Calu3 (cell line): ENCODE measurements at regions not wholly inside any gene's neighbourhood (a gene's known extent, or its start where the extent isn't known, plus 50 kb on each side); places are given as distances from the start of the nearest gene placed in this dataset.

Experiments
- BruUV-seq: library from RNA; stranded (reverse); fragments of 400-500 nt; replicated peaks from 2 replicates; lab custom pipeline; 2021; lab: Mats Ljungman, UMichigan
- CTCF ChIA-PET: fragments of 300-600 bp; sonication (Branson Sonifier 250); formaldehyde crosslinking; loops from one replicate; lab custom pipeline; 2022; ENCODE audit warnings: antibody characterized with exemption; lab: Charles Lee
- DNase-seq: peaks from one replicate; pipeline ENCODE4 v3.0.0; 2022
- H3K27ac Mint-ChIP-seq: one replicate; pipeline ENCODE4 v1.8.0; 2022; ENCODE audit warnings: mixed read lengths; ENCODE audit not compliant: unreplicated experiment
- H3K27me3 Mint-ChIP-seq: one replicate; pipeline ENCODE4 v1.8.0; 2022; ENCODE audit warnings: mixed read lengths; ENCODE audit not compliant: unreplicated experiment
- H3K36me3 Mint-ChIP-seq: one replicate; pipeline ENCODE4 v1.8.0; 2022; ENCODE audit warnings: mild to moderate bottlenecking, moderate library complexity, mixed read lengths; ENCODE audit not compliant: insufficient read depth, unreplicated experiment
- H3K4me1 Mint-ChIP-seq: one replicate; pipeline ENCODE4 v1.8.0; 2022; ENCODE audit warnings: mild to moderate bottlenecking, low read depth, mixed read lengths; ENCODE audit not compliant: unreplicated experiment
- H3K4me3 Mint-ChIP-seq: one replicate; pipeline ENCODE4 v1.8.0; 2022; ENCODE audit warnings: mild to moderate bottlenecking, low read depth, moderate library complexity, mixed read lengths; ENCODE audit not compliant: unreplicated experiment
- H3K9me3 Mint-ChIP-seq: one replicate; pipeline ENCODE4 v1.8.0; 2022; ENCODE audit warnings: low read depth, mixed read lengths; ENCODE audit not compliant: unreplicated experiment
- intact Hi-C: fragments of 100-400 bp; cut with micrococcal nuclease; formaldehyde crosslinking; loops from one replicate; pipeline ENCODE4 v1.10.0; 2022; ENCODE audit not compliant: unreplicated experiment
- TF ChIP-seq, protein P1 (sequence below): fragments of 200-600 bp; IDR thresholded peaks from one replicate; pipeline ENCODE4 v1.8.0; 2022; ENCODE audit warnings: antibody characterized with exemption; ENCODE audit not compliant: unreplicated experiment

DNA sequence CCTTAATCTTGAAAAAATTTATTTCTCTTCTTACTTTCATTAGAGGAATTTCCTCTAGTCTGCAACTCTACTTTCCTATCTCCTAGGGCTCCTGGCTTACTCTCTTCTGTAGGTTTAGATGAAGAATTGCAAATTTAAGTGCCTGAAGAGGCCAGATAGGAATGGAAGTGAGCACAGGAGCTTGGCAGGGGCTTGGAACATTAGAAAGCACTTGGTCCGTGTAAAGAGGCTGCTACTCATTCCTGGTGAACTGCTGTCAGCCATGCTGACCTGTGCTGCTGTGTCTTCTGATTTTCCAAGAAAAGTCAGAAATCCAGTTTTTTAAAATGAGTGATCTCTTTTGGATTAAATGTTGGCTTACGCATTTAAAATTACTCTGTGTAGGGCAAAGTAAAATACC lies 210.9 kb upstream of the CLINT1 start:
- TF ChIP-seq, protein P1, sequence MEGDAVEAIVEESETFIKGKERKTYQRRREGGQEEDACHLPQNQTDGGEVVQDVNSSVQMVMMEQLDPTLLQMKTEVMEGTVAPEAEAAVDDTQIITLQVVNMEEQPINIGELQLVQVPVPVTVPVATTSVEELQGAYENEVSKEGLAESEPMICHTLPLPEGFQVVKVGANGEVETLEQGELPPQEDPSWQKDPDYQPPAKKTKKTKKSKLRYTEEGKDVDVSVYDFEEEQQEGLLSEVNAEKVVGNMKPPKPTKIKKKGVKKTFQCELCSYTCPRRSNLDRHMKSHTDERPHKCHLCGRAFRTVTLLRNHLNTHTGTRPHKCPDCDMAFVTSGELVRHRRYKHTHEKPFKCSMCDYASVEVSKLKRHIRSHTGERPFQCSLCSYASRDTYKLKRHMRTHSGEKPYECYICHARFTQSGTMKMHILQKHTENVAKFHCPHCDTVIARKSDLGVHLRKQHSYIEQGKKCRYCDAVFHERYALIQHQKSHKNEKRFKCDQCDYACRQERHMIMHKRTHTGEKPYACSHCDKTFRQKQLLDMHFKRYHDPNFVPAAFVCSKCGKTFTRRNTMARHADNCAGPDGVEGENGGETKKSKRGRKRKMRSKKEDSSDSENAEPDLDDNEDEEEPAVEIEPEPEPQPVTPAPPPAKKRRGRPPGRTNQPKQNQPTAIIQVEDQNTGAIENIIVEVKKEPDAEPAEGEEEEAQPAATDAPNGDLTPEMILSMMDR: no peak
- CTCF ChIA-PET: no interaction called here
- no peaks in the 10 kb centered on the region for H3K4me1 Mint-ChIP-seq
- no peaks in the 10 kb centered on the region for H3K9me3 Mint-ChIP-seq
- peaks cover 70% of the 10 kb centered on the region for H3K27me3 Mint-ChIP-seq
- no peak for DNase-seq
- BruUV-seq: no TSS peak
- H3K4me3 Mint-ChIP-seq: no peak overlapping the region
- no peak overlapping the region for H3K27ac Mint-ChIP-seq
- H3K36me3 Mint-ChIP-seq: no peaks in the 10 kb centered on the region
- intact Hi-C loops: no loop called here

DNA sequence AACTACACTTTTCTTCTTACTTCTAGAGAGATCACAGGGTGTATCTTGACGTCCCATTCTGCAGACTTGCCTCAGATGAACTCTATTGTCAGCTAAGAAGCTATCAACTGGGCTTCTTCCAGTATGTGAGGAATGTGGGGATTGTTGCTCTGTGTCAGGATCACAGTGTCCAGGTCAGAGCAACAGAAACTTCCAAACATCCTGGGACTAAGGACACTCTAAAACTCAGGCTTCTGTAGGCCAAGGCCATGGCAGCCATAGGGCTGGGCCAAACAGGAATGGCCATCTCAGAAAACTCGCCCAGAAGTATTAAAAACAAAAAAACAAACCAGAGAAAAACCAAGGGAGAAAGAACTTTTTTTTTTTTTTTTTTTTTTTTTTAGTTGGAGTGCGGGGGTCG lies 210.0 kb upstream of the CLINT1 start:
- intact Hi-C loops: no loop called here
- Mint-ChIP-seq H3K4me1 (no peaks in the 10 kb centered on the region), H3K36me3 (no peaks in the 10 kb centered on the region), H3K27ac (no peak overlapping the region), H3K9me3 (no peaks in the 10 kb centered on the region), H3K4me3 (no peak overlapping the region), H3K27me3 (peaks cover 79% of the 10 kb centered on the region)
- CTCF ChIA-PET: interaction anchor here (0.6 kb wide), 1 partner anchor 1038 kb away, joined by 3 read pairs; no protein-coding TSS in a partner anchor
- no TSS peak for BruUV-seq
- DNase-seq: no peak
- TF ChIP-seq, protein P1: no peak

DNA sequence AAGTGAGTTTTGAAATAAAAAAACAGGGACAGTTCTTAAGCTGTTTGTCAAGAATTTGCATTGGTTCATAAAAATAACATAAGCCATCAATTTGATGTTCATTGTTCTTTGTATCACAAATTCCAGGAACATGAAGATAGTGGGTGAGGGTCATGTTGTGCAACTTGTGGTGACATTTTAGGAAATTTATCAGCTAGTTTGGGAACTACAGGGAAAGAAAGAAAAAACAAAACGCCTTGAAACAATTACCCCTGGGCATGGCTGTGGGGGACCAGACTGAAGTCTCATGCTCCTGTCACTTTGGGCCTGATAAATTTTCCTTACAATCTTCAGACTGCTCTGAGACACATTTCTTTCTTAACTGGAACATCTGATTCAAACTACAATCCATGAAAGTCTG lies 207.1 kb upstream of the CLINT1 start:
- H3K9me3 Mint-ChIP-seq: no peaks in the 10 kb centered on the region
- DNase-seq: no peak
- no TSS peak for BruUV-seq
- intact Hi-C loops: no loop called here
- no peak overlapping the region for H3K27ac Mint-ChIP-seq
- no peaks in the 10 kb centered on the region for H3K36me3 Mint-ChIP-seq
- no peak overlapping the region for H3K4me3 Mint-ChIP-seq
- TF ChIP-seq, protein P1: no peak
- H3K27me3 Mint-ChIP-seq: peaks cover 85% of the 10 kb centered on the region
- CTCF ChIA-PET: no interaction called here
- H3K4me1 Mint-ChIP-seq: no peaks in the 10 kb centered on the region

DNA sequence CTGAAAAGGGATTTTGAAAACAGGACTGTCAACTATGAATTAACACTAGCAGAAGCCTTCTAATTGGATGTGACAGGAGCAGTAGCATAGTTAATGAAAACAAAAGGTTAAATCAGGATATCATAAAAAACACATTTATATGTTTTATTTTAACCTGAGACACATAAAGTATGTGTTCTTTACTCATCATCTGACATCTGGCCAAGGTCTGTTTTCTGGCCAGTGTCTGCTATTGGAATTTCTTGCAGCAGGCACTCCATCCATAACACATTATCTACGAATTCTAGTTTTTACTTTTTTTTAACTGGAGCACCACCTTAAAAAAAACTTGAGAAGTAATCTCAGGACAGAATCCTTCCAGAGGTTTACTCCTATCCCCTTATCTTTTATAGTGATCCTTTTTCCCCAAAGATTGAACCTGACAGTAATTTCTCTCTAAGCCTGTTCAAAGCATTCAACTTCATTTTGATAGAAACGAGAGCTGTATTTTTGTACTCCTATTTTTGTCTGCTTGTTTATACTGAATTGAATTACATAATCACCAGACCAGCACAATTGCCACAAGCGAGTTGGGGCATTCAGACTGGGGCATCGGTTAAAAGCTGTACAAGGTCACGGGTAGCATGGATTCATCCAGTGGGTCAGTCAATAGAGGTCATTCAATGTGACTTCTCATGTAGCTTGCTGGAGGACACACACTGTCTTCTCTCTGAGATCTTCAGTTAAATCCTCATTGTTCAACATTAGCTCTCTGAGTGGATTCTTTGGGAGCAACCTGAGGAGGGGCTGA lies 205.6 kb upstream of the CLINT1 start:
- intact Hi-C loops: no loop called here
- no TSS peak for BruUV-seq

More for the DNA sequence above, 205.6 kb upstream of the CLINT1 start:
- Mint-ChIP-seq H3K9me3 (no peaks in the 10 kb centered on the region), H3K27me3 (peaks cover 74% of the 10 kb centered on the region), H3K36me3 (no peaks in the 10 kb centered on the region), H3K27ac (no peak overlapping the region), H3K4me1 (no peaks in the 10 kb centered on the region), H3K4me3 (no peak overlapping the region)
- TF ChIP-seq, protein P1: no peak
- no peak for DNase-seq
- CTCF ChIA-PET: no interaction called here
